Astrocyte (in vitro differentiated cells and primary cell): ENCODE measurements at regions not wholly inside any gene's neighbourhood (a gene's known extent, or its start where the extent isn't known, plus 50 kb on each side); places are given as distances from the start of the nearest gene placed in this dataset.
A peak's percentile ranks its signal among the peaks of the same experiment; 100 is the strongest.

Experiments
- DNase-seq: peaks from one replicate; pipeline ENCODE4 v3.0.0-alpha.2; 2010; ENCODE audit warnings: low read depth
- FAIRE-seq: peaks from 2 replicates; lab custom pipeline; 2011; peaks lifted over from hg19 to GRCh38; lab: Jason Lieb, UNC
- H2AFZ ChIP-seq: 2 replicates; pipeline ENCODE4 v1.6.0; 2012; ENCODE audit warnings: low read depth, low read length, inconsistent platforms
- H3K27ac ChIP-seq: 2 replicates; pipeline ENCODE4 v1.5.1; 2011; ENCODE audit warnings: low read depth, low read length, inconsistent platforms
- H3K27me3 ChIP-seq: 2 replicates; pipeline ENCODE4 v1.6.0; 2011; ENCODE audit warnings: low read length, inconsistent platforms; ENCODE audit not compliant: insufficient read depth
- H3K36me3 ChIP-seq: 2 replicates; pipeline ENCODE4 v1.5.1; 2011; ENCODE audit warnings: low read length, inconsistent platforms; ENCODE audit not compliant: insufficient read depth
- H3K4me1 ChIP-seq: 2 replicates; pipeline ENCODE4 v1.5.1; 2011; ENCODE audit warnings: low read length, inconsistent platforms; ENCODE audit not compliant: insufficient read depth
- H3K4me2 ChIP-seq: 2 replicates; pipeline ENCODE4 v1.6.0; 2012; ENCODE audit warnings: low read length, inconsistent platforms
- H3K4me3 ChIP-seq: 2 replicates; pipeline ENCODE4 v1.5.1; 2011; ENCODE audit warnings: low read depth, mild to moderate bottlenecking, low read length, inconsistent platforms; ENCODE audit not compliant: insufficient read depth
- H3K79me2 ChIP-seq: 2 replicates; pipeline ENCODE4 v1.6.0; 2012; ENCODE audit warnings: mild to moderate bottlenecking, low read length, inconsistent platforms; ENCODE audit not compliant: insufficient read depth
- H3K9ac ChIP-seq: 2 replicates; pipeline ENCODE4 v1.6.0; 2012; ENCODE audit warnings: mild to moderate bottlenecking, low read length, inconsistent platforms
- H3K9me3 ChIP-seq: 2 replicates; pipeline ENCODE4 v1.5.1; 2012; ENCODE audit warnings: low read depth, mild to moderate bottlenecking, low read length, inconsistent platforms; ENCODE audit not compliant: insufficient read depth
- H4K20me1 ChIP-seq: 2 replicates; pipeline ENCODE4 v1.6.0; 2012; ENCODE audit warnings: low read length, inconsistent platforms; ENCODE audit not compliant: insufficient read depth
- H3K27ac Mint-ChIP-seq: one replicate; pipeline ENCODE4 v1.8.0; 2021; ENCODE audit warnings: mild to moderate bottlenecking, mixed read lengths; ENCODE audit not compliant: unreplicated experiment
- H3K27me3 Mint-ChIP-seq: one replicate; pipeline ENCODE4 v1.8.0; 2021; ENCODE audit warnings: low read depth, mixed read lengths; ENCODE audit not compliant: unreplicated experiment
- H3K36me3 Mint-ChIP-seq: one replicate; pipeline ENCODE4 v1.8.0; 2021; ENCODE audit warnings: low read depth, mixed read lengths; ENCODE audit not compliant: unreplicated experiment
- H3K4me1 Mint-ChIP-seq: one replicate; pipeline ENCODE4 v1.8.0; 2021; ENCODE audit warnings: low read depth, mixed read lengths; ENCODE audit not compliant: unreplicated experiment
- H3K4me3 Mint-ChIP-seq: one replicate; pipeline ENCODE4 v1.8.0; 2021; ENCODE audit warnings: mild to moderate bottlenecking, moderate library complexity, mixed read lengths; ENCODE audit not compliant: unreplicated experiment
- H3K9me3 Mint-ChIP-seq: one replicate; pipeline ENCODE4 v1.8.0; 2021; ENCODE audit warnings: mild to moderate bottlenecking, mixed read lengths; ENCODE audit not compliant: unreplicated experiment
- EZH2 ChIP-seq: IDR thresholded peaks from 2 replicates; pipeline ENCODE4 v1.6.1; 2012; ENCODE audit warnings: mild to moderate bottlenecking, low read length, inconsistent platforms; ENCODE audit not compliant: insufficient read depth
- TF ChIP-seq, protein P1 (sequence below): IDR thresholded peaks from 2 replicates; pipeline ENCODE4 v1.5.1; 2011; ENCODE audit warnings: low read depth, mild to moderate bottlenecking, inconsistent platforms, low read length, moderate library complexity; ENCODE audit not compliant: insufficient read depth

GRCh38 chr21:39050841-39051587 lies 132.2 kb downstream of the PSMG1 start:
- Mint-ChIP-seq H3K36me3 (no peaks in the 10 kb centered on the region), H3K4me3 (no peak overlapping the region), H3K27me3 (peaks cover 9% of the 10 kb centered on the region), H3K4me1 (peaks cover 19% of the 10 kb centered on the region), H3K9me3 (no peaks in the 10 kb centered on the region), H3K27ac (no peak overlapping the region)
- H3K9me3 ChIP-seq: no peaks in the 10 kb centered on the region
- no peak overlapping the region for H2AFZ ChIP-seq
- H3K27ac ChIP-seq: no peak overlapping the region
- no peak overlapping the region for H3K9ac ChIP-seq
- H3K36me3 ChIP-seq: no peaks in the 10 kb centered on the region
- H3K4me3 ChIP-seq: no peak overlapping the region
- DNase-seq (no peak), FAIRE-seq (no peak)
- H4K20me1 ChIP-seq: no peaks in the 10 kb centered on the region
- H3K79me2 ChIP-seq: no peaks in the 10 kb centered on the region
- H3K4me1 ChIP-seq: peaks cover 7% of the 10 kb centered on the region
- no peak for TF ChIP-seq EZH2
- TF ChIP-seq, protein P1, sequence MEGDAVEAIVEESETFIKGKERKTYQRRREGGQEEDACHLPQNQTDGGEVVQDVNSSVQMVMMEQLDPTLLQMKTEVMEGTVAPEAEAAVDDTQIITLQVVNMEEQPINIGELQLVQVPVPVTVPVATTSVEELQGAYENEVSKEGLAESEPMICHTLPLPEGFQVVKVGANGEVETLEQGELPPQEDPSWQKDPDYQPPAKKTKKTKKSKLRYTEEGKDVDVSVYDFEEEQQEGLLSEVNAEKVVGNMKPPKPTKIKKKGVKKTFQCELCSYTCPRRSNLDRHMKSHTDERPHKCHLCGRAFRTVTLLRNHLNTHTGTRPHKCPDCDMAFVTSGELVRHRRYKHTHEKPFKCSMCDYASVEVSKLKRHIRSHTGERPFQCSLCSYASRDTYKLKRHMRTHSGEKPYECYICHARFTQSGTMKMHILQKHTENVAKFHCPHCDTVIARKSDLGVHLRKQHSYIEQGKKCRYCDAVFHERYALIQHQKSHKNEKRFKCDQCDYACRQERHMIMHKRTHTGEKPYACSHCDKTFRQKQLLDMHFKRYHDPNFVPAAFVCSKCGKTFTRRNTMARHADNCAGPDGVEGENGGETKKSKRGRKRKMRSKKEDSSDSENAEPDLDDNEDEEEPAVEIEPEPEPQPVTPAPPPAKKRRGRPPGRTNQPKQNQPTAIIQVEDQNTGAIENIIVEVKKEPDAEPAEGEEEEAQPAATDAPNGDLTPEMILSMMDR: no peak
- no peaks in the 10 kb centered on the region for H3K27me3 ChIP-seq
- no peak overlapping the region for H3K4me2 ChIP-seq

GRCh38 chr21:39048574-39048973 lies 134.7 kb downstream of the PSMG1 start:
- Histone ChIP-seq H3K36me3 (no peaks in the 10 kb centered on the region), H2AFZ (no peak overlapping the region), H3K27ac (no peak overlapping the region), H3K27me3 (no peaks in the 10 kb centered on the region), H3K4me1 (peaks cover 7% of the 10 kb centered on the region), H4K20me1 (no peaks in the 10 kb centered on the region), H3K9me3 (no peaks in the 10 kb centered on the region), H3K4me3 (no peak overlapping the region), H3K79me2 (no peaks in the 10 kb centered on the region), H3K4me2 (no peak overlapping the region), H3K9ac (no peak overlapping the region)
- Mint-ChIP-seq H3K4me3 (no peak overlapping the region), H3K36me3 (no peaks in the 10 kb centered on the region), H3K27me3 (peaks cover 8% of the 10 kb centered on the region), H3K4me1 (peaks cover 19% of the 10 kb centered on the region), H3K9me3 (no peaks in the 10 kb centered on the region), H3K27ac (peak overlapping the region; percentile 26)
- DNase-seq (peak; percentile 65), FAIRE-seq (no peak)
- no peak for TF ChIP-seq EZH2
- TF ChIP-seq, protein P1: no peak

DNA sequence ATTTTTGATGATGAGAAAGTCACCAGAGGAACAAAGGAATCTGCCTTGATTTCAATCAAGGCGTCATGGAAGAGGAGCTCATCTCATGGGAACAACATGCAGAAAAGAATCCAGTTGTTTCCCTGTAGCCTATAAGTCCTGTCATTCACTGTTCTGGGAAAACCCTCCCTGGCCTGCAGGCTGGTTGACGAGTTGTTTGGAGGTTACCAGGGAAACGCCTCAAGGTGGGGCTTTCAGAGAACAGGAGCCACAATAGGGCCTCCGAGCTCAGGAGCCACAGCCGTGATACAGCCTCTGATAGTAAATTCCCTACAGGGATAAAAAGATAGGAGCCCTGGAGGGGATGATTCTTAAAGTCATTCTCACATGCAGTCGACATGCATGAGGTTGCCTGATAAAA lies 135.2 kb downstream of the PSMG1 start:
- H3K4me3 ChIP-seq: no peak overlapping the region
- TF ChIP-seq, protein P1: no peak
- TF ChIP-seq EZH2: no peak
- H3K9ac ChIP-seq: no peak overlapping the region
- H3K4me2 ChIP-seq: peak overlapping the region; percentile 9
- no peaks in the 10 kb centered on the region for H3K79me2 ChIP-seq
- Mint-ChIP-seq H3K27ac (peak overlapping the region; percentile 60), H3K4me1 (peaks cover 19% of the 10 kb centered on the region), H3K27me3 (peaks cover 4% of the 10 kb centered on the region), H3K9me3 (peaks cover 4% of the 10 kb centered on the region), H3K36me3 (no peaks in the 10 kb centered on the region), H3K4me3 (no peak overlapping the region)
- no peaks in the 10 kb centered on the region for H4K20me1 ChIP-seq
- FAIRE-seq (no peak), DNase-seq (peak; percentile 59)
- no peaks in the 10 kb centered on the region for H3K27me3 ChIP-seq
- H2AFZ ChIP-seq: no peak overlapping the region
- H3K4me1 ChIP-seq: peaks cover 7% of the 10 kb centered on the region
- no peaks in the 10 kb centered on the region for H3K36me3 ChIP-seq
- no peaks in the 10 kb centered on the region for H3K9me3 ChIP-seq
- no peak overlapping the region for H3K27ac ChIP-seq
